OCI-LY7 (cell line): ENCODE measurements at regions not wholly inside any gene's neighbourhood (a gene's known extent, or its start where the extent isn't known, plus 50 kb on each side); places are given as distances from the start of the nearest gene placed in this dataset.

Source experiments
- BruUV-seq: library from RNA; stranded (reverse); fragments of 400-500 nt; replicated peaks from 2 replicates; lab custom pipeline; 2021; lab: Mats Ljungman, UMichigan
- CTCF ChIA-PET: fragments of 300-600 bp; sonication (Branson Sonifier 250); formaldehyde crosslinking; loops from one replicate; lab custom pipeline; 2022; ENCODE audit warnings: antibody characterized with exemption; ENCODE audit not compliant: unreplicated experiment; lab: Charles Lee
- POLR2A ChIA-PET: fragments of 300-600 bp; sonication (Branson Sonifier 250); formaldehyde crosslinking; loops from one replicate; lab custom pipeline; 2022; ENCODE audit warnings: antibody characterized with exemption; lab: Charles Lee
- DNase-seq: peaks from one replicate; pipeline ENCODE4 v3.0.0-alpha.2; 2015; ENCODE audit warnings: low spot score
- H2AFZ ChIP-seq: fragments of 200-600 bp; sonication (generic), shearing (Covaris generic); 2 replicates; pipeline ENCODE4 v1.6.1; 2014; ENCODE audit warnings: mild to moderate bottlenecking, antibody characterized with exemption, low read length, moderate library complexity
- H3K27ac ChIP-seq: fragments of 200-600 bp; sonication (generic); 2 replicates; pipeline ENCODE4 v1.5.1; 2014; ENCODE audit warnings: mixed run types, low read depth, mild to moderate bottlenecking, moderate library complexity, low read length, inconsistent platforms; ENCODE audit not compliant: poor library complexity, severe bottlenecking
- H3K36me3 ChIP-seq: fragments of 200-600 bp; sonication (generic); 2 replicates; pipeline ENCODE4 v1.6.1; 2014; ENCODE audit warnings: mild to moderate bottlenecking, antibody characterized with exemption, low read length, moderate library complexity, mixed read lengths; ENCODE audit not compliant: insufficient read depth
- H3K4me1 ChIP-seq: fragments of 200-600 bp; sonication (generic); 2 replicates; pipeline ENCODE4 v1.5.1; 2014; ENCODE audit warnings: mild to moderate bottlenecking, low read length; ENCODE audit not compliant: insufficient read depth, poor library complexity, severe bottlenecking
- H3K4me2 ChIP-seq: fragments of 200-600 bp; sonication (generic); 2 replicates; pipeline ENCODE4 v1.6.1; 2014; ENCODE audit warnings: mild to moderate bottlenecking, low read length
- H3K4me3 ChIP-seq: fragments of 200-600 bp; sonication (generic); 2 replicates; pipeline ENCODE4 v1.5.1; 2014; ENCODE audit warnings: mild to moderate bottlenecking, low read depth, low read length; ENCODE audit not compliant: poor library complexity, severe bottlenecking
- H3K79me2 ChIP-seq: fragments of 200-600 bp; sonication (generic); 2 replicates; pipeline ENCODE4 v1.6.1; 2016; ENCODE audit warnings: low read depth, mild to moderate bottlenecking, low read length, moderate library complexity, mixed read lengths; ENCODE audit not compliant: insufficient read depth
- H3K9me2 ChIP-seq: fragments of 200-600 bp; sonication (generic); 2 replicates; pipeline ENCODE4 v1.6.1; 2016; ENCODE audit warnings: mild to moderate bottlenecking, low read length, mixed read lengths; ENCODE audit not compliant: insufficient read depth
- H3K9me3 ChIP-seq: fragments of 200-600 bp; sonication (generic); 2 replicates; pipeline ENCODE4 v1.6.1; 2014; ENCODE audit warnings: mild to moderate bottlenecking, mixed run types, low read length, mixed read lengths
- H4K20me1 ChIP-seq: fragments of 200-600 bp; sonication (generic); 2 replicates; pipeline ENCODE4 v1.6.1; 2014; ENCODE audit warnings: mild to moderate bottlenecking, antibody characterized with exemption, low read length, moderate library complexity, mixed read lengths; ENCODE audit not compliant: insufficient read depth
- CTCF ChIP-seq: fragments of 200-600 bp; sonication (generic); conservative IDR thresholded peaks from 2 replicates; pipeline ENCODE4 v1.5.1; 2014; ENCODE audit warnings: mild to moderate bottlenecking, antibody characterized with exemption, low read length, moderate library complexity, mixed read lengths
- EZH2phosphoT487 ChIP-seq: fragments of 200-600 bp; sonication (generic); IDR thresholded peaks from 2 replicates; pipeline ENCODE4 v1.6.1; 2018; ENCODE audit warnings: low read depth, borderline replicate concordance, mild to moderate bottlenecking, mixed run types, antibody characterized with exemption, low read length, moderate library complexity, mixed read lengths
- intact Hi-C: fragments of 100-400 bp; cut with micrococcal nuclease; formaldehyde crosslinking; loops from one replicate; pipeline ENCODE4 v1.10.0; 2022; ENCODE audit not compliant: unreplicated experiment

DNA sequence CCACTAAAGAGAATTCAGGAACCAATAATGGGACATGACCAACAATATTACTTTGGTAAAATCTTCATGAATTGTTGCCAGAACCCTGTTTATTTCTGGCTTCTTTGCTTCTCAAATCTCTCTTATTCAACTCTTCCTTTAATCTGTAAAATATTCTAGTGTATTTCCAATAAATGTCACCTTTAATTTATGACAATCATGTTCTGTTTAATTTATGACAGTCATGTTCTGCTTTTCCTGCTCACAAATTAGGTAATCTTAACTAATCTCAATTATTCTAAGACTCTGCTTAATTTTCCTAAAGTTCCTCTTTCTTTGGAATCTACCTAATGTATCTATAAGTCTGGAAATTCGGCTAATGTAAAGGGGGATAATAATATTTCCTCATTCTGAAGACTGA, 847.6 kb upstream of the KLHL1 start:
- Histone ChIP-seq H3K36me3 (no peaks in the 10 kb centered on the region), H4K20me1 (no peaks in the 10 kb centered on the region), H3K27ac (no peak overlapping the region), H3K4me2 (no peak overlapping the region), H2AFZ (no peak overlapping the region), H3K4me3 (no peak overlapping the region), H3K9me2 (no peaks in the 10 kb centered on the region), H3K4me1 (no peaks in the 10 kb centered on the region), H3K9me3 (no peaks in the 10 kb centered on the region), H3K79me2 (no peaks in the 10 kb centered on the region)
- POLR2A ChIA-PET: no interaction called here
- intact Hi-C loops: no loop called here
- TF ChIP-seq CTCF (no peak), EZH2phosphoT487 (no peak)
- BruUV-seq: no TSS peak
- CTCF ChIA-PET: no interaction called here
- no peak for DNase-seq

- no peaks in the 10 kb centered on the region for H3K36me3 ChIP-seq
- intact Hi-C loops: no loop called here
These were observed 842.4 kb upstream of the KLHL1 start for GRCh38 chr13:70950664-70951063.

GRCh38 chr13:70945506-70945905, 837.3 kb upstream of the KLHL1 start:
- intact Hi-C loops: no loop called here
- H3K4me3 ChIP-seq: no peak overlapping the region
- no peaks in the 10 kb centered on the region for H3K36me3 ChIP-seq
- DNase-seq: no peak
- H3K4me1 ChIP-seq: no peaks in the 10 kb centered on the region
- ChIA-PET CTCF (no interaction called here), POLR2A (interaction anchor here (0.7 kb wide), 1 partner anchor 19 kb away, joined by 4 read pairs; no protein-coding TSS in a partner anchor)
- no peak for TF ChIP-seq EZH2phosphoT487
- TF ChIP-seq CTCF: no peak
- H4K20me1 ChIP-seq: no peaks in the 10 kb centered on the region
- no peak overlapping the region for H3K27ac ChIP-seq
- H2AFZ ChIP-seq: no peak overlapping the region
- H3K79me2 ChIP-seq: no peaks in the 10 kb centered on the region
- H3K9me2 ChIP-seq: no peaks in the 10 kb centered on the region
- no peak overlapping the region for H3K4me2 ChIP-seq
- no peaks in the 10 kb centered on the region for H3K9me3 ChIP-seq
- BruUV-seq: no TSS peak

More at GRCh38 chr13:70950664-70951063, 842.4 kb upstream of the KLHL1 start:
- Histone ChIP-seq H3K4me2 (no peak overlapping the region), H3K27ac (no peak overlapping the region), H2AFZ (no peak overlapping the region), H3K9me2 (no peaks in the 10 kb centered on the region), H3K79me2 (no peaks in the 10 kb centered on the region), H3K4me1 (no peaks in the 10 kb centered on the region), H3K9me3 (no peaks in the 10 kb centered on the region), H4K20me1 (no peaks in the 10 kb centered on the region), H3K4me3 (no peak overlapping the region)
- CTCF ChIA-PET: no interaction called here
- no TSS peak for BruUV-seq
- POLR2A ChIA-PET: no interaction called here
- no peak for TF ChIP-seq CTCF
- no peak for TF ChIP-seq EZH2phosphoT487
- no peak for DNase-seq
